MV-4-11 (cell line): ENCODE measurements at regions not wholly inside any gene's neighbourhood (a gene's known extent, or its start where the extent isn't known, plus 50 kb on each side); places are given as distances from the start of the nearest gene placed in this dataset.

Experiments
- DNase-seq: peaks from one replicate; lab custom pipeline; 2025; lab: John Stamatoyannopoulos, UW

DNA sequence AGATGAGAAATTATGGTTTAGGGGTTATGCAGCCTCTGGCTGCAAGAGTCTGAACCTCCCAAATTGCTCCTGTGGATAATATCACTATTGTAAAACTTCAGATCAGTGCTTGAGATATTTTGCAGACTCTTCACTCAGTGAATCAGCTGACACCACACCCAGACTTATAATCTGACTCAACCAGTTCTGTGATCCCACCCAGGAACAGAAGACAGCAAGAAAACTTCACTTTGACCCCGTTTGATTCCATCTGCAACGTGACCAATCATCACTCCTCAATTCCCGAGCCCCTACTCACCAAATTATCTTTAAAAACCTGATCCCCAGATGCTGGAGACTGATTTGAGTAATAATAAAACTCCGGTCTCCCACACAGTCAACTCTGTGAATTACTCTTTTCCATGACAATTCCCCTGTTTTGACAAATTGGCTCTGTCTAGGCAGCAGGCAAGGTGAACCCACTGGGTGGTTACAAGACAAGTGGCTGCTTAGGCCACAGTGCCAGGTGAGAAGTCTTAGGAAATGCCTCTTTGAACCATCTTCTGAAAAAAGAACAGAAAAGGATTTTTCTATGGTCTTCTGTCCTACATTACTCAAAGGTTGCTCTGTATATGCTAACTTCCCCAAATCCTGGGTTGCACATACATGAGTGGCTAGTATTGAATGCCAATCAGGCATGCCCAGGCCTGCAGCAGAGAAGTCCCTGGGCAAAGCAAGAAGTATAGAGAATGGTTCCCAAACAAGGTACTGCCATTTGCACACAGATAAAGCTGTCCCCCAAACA, 588.0 kb downstream of the PRELID2 start:
- peak; percentile 1 for DNase-seq

DNA sequence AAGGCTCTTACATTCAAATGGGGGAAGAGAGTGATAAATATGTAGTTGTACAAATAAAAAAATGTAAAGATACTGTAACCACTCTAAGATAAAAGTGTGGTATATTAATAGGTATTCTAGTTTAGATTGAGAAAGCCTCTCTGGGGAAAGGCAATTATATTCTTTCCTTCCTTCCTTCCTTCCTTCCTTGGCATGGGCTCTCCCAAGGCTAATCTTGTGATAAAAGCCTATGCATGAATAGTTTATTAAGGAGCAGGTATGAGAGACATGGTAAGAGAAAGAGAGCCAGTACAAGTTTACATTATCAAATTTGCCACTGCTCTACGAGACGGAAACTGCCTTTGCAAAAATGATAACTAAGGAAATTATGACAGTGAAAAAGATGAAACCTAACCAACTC, 588.8 kb downstream of the PRELID2 start:
- no peak for DNase-seq

DNA sequence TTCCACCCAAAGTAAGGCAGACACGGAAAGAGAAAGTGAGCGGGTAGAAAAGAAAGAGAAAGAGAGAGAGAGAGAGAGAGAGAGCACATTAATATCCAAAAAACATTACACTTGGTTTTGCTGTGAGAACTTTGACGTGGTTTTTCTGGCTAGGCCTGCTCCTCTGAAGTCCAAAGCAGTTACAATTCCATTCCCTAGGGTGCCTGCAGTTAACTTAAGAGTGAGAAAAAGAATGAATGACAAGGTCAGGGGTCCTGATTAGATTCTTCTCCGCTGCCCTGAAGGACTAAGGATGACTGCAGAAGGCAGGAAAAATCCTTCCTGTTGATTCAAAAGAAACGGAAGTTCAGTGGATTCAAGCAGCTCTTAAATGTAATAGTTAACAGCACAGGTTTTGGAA, 589.8 kb downstream of the PRELID2 start:
- DNase-seq = no peak

DNA sequence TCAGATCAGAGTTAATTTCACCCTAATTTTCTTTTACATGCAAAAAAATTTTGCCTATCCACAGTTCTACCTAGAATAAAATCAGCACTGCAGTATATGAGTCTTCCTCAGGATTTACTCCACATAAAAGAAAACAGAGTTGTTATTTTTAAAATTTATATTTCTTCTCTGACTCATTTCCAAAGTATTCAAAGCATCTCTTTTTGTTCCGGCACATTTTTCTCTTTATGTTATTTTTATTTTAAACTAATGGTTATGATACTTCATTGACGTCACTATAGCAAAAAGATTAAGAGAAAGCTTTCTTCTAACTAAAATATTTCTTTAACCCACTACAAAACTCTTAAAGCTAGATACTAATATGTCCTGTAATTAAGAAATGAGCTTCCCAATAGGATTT, 590.4 kb downstream of the PRELID2 start:
- DNase-seq = no peak

DNA sequence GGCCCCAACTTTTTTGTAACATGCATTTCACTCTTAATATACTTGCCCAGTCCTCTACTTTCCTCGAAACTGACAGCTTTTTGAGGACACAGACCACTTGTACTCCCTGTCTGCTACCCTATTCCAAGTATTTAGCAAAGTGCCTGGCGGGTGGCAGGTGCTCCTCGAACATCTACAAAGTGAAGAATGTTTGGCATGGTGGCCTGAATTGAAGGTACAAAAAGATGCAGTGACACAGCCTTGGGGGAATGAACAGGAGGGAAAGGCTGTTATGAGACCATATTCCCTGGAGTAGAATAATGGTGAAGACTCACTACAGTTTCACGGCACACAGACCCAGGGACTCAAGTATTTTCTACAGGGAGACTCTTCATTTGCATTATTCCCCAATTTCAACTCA, 590.9 kb downstream of the PRELID2 start:
- DNase-seq = no peak

DNA sequence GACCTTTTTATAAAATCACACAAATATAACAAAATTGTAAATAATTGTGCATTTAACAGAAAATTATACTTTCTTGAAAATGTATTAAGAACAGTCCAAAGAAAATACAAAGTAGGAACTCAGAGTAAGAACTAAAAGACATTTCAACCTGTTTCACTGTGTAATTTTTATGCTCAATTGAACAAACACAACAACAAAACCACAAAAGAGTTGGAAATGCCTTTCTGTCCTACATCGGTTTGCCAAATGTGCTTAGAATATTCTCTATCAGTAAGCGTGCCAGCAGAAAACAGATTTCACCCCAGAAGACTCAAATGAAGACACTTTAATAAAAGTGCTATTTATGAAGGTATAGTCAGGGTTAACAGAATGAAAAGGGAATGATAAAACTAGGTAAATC, 592.1 kb downstream of the PRELID2 start:
- no peak for DNase-seq

DNA sequence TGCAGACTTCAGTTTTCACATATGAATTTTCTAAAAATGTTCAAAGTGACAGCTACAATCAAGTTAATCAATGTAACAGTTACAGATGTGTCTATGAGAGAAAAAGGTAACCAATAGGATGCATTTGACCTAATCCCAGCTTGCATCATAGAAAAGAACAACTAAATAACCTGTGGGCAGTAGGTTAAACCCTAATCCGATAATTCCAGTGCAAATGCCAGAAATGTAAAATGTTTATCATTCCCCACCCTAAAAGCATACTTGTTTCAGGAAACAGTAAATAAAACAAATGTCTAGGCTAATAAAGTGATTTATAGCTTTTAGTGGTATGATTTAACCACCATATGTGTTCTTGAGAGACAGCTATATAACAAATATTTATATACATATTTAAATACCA, 592.6 kb downstream of the PRELID2 start:
- DNase-seq = no peak

DNA sequence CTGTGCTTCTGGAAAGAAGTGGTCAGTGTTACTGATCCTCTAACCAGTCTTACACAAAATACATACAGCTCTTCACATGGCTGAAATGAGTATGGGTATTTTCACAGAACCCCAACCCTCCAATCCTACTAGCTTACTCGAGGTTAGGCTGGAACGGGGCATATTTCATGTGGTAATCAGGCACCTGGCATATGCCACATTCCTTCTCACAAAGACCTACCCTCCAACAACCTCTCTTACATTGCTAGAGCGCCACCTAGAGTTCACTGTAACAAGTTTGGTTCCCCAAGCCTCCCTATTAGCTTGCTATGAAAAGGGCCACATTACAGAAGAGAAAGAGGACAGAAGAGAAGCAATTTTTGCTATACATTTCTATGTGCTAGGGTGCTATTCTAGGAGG, 597.3 kb downstream of the PRELID2 start:
- DNase-seq = no peak

DNA sequence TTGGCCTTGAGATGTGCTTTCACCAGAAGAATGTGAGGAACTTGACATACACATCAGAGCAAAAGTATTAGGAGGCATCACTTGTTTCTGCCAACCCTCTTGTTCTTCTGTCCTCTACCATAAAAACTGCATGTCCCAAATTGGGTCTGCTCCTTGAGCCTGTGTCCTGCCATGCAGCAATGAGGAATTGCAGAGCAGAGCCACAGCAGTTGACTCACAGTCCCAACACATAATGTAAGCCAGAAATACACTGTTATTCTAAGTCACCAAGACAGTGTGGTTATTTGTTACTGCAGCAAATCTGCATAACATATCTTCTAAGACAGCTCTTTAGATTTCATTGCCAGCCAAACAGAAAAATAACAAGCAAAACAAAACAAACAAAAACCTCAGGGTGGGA, 598.2 kb downstream of the PRELID2 start:
- DNase-seq = no peak

DNA sequence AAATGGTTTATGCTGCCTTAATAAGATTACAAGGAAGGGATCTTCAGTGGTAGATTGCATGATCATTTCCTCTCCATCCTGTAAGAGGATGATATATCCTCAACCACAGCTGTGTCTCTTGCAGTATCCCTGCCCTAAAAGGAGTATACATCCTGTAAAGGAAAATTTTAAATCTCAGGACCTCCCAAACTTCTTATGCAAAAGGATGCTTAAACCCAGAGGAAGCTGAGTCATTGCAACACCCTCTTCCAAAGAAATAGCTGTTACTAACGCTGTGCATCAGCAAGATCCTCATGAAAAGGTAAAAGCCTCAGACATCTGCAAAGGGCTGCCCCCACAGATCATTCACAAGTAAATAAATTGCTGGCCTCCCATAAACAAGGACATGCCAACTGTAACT, 599.0 kb downstream of the PRELID2 start:
- no peak for DNase-seq

DNA sequence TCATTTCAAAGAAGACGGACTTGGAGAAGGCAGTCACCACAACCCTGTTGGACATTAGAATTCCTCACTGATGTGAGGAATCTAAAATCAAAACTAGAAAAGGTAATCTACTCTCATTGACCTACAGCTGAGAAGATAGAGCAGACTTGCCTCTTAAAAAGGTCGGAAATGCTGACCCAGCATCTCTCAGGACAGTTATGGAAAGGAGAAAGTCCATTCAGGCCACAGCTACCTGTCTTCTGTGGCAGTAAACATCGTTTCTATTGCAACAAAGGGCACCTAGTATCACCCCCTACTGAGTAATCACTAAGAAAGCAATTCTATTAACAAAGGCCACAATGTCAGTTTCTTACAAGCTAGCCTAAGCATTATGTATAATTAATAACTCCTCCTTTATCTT, 601.7 kb downstream of the PRELID2 start:
- DNase-seq = no peak

DNA sequence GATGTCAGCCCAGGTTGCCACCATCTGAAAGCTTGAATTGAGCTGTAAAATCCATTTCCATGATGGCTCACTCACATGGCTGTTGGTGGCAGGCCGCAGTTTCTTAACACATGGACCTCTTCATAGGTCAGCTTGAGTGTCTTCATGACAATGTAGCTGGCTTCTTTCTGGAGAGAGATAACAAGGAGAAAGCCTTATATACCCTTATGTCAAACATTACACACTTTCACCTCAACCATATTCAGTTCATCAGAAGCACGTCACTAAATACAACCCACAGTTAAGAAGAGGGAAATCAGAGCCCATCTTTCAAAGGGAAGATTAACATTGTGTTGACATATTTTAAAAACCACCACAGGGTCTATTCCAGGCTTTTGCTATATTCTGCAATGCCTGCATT, 604.4 kb downstream of the PRELID2 start:
- no peak for DNase-seq

DNA sequence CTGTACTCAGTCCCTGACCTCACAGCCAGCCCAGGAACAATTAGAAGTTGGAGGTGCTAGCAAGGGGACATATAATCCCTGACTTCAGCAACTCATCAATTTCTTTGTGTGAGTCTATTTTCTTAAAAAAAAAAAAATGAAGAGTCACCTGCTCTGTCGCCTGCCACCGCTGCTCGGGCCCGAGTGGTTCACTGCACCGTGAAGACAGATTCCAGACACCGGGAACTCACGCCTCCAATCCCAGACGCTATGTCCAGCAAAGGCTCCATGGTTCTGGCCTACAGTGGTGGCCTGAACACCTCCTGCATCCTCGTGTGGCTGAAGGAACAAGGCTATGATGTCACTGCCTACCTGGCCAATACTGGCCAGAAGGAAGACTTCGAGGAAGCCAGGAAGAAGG, 606.6 kb downstream of the PRELID2 start:
- DNase-seq = no peak

DNA sequence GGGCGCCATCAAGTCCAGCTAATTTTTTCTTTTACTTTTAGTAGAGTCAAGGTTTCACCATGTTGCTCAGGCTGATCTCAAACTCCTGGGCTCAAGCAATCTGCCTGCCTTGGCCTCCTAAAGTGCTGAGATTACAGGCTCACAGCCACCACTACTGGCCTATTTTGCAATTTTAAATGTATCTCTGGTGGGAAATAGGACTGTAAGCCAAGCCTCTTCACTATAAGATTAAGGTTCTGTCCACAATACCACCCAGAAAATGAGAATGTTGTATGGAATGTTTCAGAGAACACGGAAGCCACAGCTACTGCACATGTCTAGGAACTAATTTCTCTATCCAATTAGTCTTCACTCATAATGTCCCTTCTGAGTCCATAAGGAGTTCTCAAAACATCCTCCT, 607.3 kb downstream of the PRELID2 start:
- DNase-seq = no peak

DNA sequence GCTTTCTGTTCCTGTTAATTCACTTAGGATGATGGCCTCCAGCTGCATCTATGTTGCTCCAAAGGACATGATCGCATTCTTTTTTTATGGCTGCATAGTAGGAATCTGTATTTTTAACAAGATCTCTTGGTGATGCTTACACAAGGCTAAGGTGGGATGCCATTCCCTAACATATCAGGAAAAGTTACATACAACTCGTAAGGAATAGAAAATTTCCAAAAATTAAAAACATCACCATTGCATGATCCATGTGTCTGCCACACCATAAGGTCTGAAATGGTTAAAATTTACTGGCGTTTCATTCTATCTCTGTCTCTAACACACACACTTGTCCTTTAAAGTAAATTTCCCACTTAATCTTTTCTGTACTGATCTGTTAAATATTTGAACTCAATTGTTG, 608.4 kb downstream of the PRELID2 start:
- DNase-seq = no peak

DNA sequence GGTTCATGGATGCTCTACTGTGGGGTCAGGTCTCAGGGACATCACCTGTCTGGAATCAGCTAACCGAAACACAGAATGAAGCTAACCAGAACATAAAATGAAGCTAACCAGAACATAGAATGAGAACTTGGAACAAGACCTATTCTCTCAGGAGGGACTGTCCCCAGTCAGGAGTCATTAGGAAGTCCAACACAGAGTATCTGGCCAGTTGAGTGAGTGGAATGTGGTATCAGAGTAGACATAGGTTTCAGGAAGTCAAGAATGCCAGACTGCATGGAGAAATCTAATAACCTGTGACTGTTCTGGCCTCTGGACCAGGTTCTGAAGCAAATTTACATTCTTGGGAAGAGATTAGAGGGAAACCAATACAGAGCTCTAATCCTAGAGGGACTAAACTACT, 609.6 kb downstream of the PRELID2 start:
- DNase-seq = no peak

DNA sequence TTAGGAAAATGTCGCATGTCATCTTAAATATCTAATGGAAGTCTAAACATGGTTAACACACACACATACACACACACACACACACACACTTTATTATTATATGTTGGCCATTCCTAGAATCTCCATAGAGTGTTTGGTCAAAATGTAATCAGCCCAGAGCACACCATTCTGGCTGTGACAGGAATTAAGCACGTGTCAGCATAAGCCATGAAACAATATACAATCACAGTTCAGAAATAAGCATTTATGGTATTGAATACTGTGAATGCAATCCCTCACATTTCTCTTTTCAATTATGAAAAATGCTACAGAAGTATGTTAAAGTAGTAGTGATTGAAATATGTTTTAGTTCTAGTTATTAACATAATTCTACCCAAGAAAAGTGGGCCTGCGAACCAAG, 611.6 kb downstream of the PRELID2 start:
- DNase-seq = no peak

DNA sequence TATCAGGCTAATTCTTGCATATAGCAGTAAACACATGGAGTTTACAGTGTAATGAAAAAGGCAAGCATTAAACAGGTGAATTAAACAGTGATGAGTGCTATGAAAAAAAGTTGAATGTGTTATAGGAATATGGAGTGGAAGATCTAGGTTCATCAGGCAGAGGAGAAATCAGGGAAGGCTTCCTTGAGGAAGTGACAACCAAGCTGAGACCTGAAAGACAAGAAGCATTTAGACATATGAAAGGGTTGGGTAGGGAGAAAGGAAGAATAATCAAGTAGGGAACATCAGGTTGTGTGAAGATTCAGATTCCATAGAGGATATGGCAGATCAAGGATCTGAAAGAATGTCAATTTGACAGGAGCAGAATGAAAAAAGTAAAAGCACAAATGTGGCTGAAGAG, 612.5 kb downstream of the PRELID2 start:
- no peak for DNase-seq

DNA sequence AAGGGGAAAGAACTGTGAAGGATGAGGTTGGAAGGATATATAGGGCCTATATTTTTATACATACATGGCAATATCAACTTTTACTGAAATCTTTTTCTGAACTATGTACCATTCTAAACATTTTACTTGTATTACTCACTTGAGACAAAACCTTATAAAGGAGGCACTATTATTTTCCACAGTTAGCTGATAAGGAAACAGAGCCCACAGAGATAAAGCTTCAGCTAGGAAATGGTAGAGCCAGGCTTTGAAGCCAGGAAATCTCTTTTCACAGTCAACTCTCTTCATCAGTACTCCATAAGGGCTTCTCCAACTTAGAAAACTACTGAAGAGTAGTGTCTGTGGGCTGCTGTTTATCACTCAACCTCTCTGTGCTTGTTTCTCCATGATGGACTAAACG, 613.7 kb downstream of the PRELID2 start:
- DNase-seq = no peak

DNA sequence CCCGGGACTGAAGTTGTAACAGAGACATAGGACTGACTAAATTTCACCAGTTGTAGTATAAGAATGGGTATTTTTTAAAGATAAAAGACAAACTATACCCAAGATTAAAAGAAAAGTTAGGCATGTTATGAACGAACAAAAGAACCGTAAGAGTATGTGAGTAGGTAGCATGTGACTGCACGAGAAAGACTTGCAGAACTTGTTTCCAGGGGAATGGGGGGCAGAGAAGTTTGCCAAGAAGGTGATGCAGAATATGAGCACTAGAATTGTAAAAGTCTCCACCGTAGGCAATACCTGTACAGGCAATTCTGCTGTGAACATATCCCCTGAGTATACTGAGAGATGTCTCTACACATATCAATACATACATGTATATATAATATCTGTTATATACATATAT, 614.7 kb downstream of the PRELID2 start:
- DNase-seq = no peak

DNA sequence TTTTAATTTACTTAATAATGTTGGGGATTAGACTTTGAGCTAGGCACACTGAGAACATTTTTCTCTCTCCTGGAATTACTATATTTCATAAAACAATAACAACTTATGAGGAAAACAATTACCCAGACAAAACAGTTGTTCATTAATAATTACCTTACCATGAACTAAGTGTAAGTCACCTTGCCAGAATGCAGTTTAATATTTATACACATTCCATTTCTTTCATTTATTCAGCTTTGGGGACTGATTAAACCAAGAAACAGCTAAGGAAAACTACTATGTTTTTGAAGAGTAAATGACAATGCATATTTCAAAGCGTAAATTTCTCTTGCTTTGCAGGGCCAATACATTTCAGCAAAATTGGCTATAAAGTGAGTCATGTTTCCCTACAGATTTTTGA, 616.2 kb downstream of the PRELID2 start:
- no peak for DNase-seq

DNA sequence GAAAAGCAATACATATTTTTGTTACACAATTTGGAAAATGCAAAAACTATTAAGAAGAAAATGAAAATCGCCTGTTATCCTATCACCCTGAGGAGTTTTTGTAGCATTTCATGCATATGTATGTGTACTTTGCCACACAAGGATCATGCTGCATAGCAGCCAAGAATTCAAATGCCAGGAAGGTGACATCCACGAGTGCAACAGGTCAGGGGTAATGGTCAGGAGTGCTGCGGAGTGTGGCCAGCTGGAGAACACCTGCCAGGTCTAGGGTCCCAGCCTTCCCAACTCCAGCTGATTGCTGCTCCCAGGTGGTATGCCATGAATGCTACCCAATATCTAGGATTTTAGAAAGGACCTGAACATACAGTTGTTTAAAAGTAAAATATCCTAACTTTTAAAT, 617.1 kb downstream of the PRELID2 start:
- no peak for DNase-seq

DNA sequence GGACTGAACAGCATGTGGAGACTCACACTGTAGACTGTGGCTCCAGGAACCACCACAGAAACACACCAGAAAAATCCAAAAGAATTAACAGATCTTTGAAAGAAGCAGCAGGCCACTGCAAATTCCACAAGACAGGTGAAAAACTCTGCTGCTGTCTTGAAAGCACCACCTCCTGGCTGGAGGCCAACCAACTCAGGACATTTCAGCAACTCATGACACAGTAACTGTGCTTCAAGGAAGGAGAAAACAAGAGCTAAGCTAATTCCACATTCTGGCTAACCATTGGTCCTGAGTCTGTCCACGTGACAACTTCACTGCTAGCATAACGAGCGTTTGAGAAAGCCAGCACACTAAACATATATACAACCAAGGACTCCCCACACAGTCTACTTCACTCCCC, 625.1 kb downstream of the PRELID2 start:
- no peak for DNase-seq

DNA sequence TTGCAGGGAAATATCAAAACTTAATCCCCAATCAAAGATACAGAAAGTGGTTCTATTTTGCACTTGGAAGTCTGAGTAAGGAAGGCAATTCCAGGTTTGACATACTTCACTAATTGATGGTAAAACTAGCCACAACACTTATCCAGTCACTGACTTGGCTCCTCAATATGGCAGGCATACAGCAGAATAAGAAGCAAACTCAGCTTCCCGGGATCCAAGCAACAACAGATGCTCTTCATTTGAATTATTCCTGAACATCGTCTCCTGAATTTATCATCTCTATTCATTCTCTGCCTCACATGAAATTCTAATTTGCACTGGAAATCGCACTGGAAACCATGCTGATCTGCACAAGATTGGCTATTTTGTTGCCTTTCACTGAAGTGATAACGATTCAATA, 629.6 kb downstream of the PRELID2 start:
- DNase-seq = no peak

DNA sequence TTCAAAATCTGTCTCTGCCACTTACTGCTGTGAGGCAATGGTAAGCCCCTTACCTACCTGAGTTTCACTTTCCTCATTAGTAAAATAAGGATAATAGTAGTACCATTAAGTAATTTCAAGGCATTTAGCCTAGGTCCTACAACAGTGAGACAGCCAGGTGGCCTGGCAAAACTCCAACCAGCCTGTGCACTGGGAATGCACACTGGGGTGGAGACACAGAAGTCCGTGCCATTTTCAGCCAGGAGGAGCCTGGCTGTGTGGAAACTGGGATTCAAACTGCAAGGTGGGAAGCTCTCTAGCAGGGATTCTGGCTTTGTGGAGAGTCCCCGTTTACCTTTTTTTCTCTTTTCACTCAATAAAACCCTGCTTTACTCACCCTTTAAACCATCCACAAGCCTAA, 630.4 kb downstream of the PRELID2 start:
- no peak for DNase-seq
